Globus pallidus (tissue), 1 donor: ENCODE measurements at regions not wholly inside any gene's neighbourhood (a gene's known extent, or its start where the extent isn't known, plus 50 kb on each side); places are given as distances from the start of the nearest gene placed in this dataset.

Source experiments
- DNase-seq: peaks from one replicate; pipeline ENCODE4 v3.0.0-alpha.2; 2015; ENCODE audit warnings: low spot score

- no peak for DNase-seq
These were observed 102.7 kb upstream of the AGBL1 start for GRCh38 chr15:85976986-85977385.

- no peak for DNase-seq
These were observed 102.1 kb upstream of the AGBL1 start for GRCh38 chr15:85977586-85977985.

- no peak for DNase-seq
These were observed 99.7 kb upstream of the AGBL1 start for GRCh38 chr15:85979929-85980328.

DNA sequence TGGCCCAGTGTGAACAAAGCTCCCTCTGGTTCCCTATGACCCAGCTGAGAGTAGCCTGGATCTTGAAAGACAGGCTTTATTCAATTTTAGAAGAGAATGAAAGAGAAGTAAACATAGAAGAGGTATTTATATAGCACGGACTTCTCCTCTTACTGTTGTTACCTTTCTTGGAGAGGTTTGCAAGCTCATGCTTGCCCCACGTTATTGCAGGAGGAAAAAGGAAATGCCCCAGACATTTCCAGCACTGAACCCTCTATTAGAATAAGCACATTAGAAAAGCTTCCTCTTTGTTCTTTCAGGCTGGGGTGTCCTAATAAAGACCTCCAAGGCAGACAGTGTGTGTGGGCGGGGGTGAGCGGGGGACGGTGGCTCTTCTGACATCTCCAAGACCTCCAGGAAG lies 98.7 kb upstream of the AGBL1 start:
- DNase-seq: no peak

DNA sequence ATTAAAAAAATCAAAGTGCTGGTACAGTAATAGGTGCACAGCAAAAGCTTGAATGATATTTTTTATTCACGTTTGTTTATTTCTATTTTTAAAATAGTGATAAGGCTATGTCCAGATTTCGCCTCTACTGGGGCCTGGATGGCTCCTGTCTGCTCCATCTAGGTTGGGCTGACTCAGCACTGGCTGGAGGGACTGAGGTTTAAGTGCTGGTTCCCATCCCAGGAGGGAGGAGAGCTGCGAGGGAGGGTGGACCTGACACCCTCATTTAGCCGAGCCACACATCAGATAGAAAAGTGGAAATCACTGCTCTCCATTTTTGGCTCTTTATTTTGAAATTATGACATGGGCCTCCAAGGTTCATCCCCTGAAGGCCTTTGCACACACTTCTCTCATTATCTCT lies 95.4 kb upstream of the AGBL1 start:
- DNase-seq: no peak

- DNase-seq: no peak
These were observed 93.6 kb upstream of the AGBL1 start for GRCh38 chr15:85986116-85986515.

- no peak for DNase-seq
These were observed 92.9 kb upstream of the AGBL1 start for GRCh38 chr15:85986741-85987140.

GRCh38 chr15:85988741-85989140 lies 90.9 kb upstream of the AGBL1 start:
- DNase-seq: no peak

GRCh38 chr15:85992224-85992623 lies 87.4 kb upstream of the AGBL1 start:
- DNase-seq: no peak

DNA sequence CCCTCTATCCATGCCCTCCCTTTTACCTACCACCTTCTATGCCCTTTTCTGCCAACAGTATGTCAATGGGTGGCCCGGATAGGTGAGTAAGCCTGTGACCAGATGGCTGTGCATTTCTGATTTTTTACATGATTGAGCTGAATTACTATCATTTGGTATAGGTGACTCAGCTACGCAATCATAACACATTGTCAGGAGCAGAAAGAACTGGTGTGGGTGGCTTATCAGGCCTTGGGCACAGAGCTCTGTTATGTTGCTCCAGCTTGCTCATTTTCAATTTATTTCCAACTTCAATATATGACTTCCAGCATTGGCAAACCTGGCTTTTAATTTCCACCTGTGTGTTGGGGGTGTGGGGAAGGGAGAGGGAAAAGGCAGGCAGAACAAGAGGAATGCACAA lies 86.6 kb upstream of the AGBL1 start:
- no peak for DNase-seq

GRCh38 chr15:85997618-85998017 lies 82.1 kb upstream of the AGBL1 start:
- DNase-seq: no peak

DNA sequence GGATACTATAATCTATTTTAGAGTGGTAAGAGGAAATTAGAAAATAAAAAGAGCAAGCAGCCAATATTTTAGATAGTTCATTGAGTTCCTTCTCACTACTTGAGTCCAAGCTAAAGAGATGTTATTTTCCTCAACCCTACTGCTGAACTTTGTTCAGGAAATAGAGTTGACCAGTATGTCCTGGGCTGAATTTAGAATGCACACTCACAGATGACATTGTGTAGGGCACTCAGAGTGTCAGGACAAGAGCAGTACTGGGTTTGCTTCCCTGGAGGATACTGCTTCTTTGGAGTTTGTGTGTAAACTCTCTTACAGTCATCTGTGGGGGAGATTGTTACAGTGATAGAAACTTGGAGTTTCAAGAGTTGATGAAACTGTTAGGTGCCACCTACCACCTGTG lies 80.0 kb upstream of the AGBL1 start:
- no peak for DNase-seq

GRCh38 chr15:86001200-86001599 lies 78.5 kb upstream of the AGBL1 start:
- no peak for DNase-seq

DNA sequence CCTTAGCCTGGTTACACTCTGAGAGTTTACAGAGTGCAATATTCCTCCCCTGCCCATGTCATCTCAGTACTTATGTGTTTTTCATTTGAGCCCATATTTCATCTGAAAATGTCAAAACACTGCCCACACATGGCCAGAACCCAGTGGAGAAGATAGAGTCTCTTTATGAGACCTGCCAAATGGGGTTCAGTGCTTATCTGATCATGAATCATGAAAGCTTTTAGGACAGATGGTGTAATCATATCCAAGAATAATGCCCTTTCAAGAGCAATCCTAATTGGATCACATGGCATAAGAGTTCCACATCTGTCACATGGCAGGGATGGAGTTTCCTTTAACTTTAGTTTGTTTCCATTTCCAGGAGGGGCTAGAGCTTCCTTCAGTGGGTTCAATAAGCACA lies 77.2 kb upstream of the AGBL1 start:
- no peak for DNase-seq

GRCh38 chr15:86004061-86004460 lies 75.6 kb upstream of the AGBL1 start:
- no peak for DNase-seq

DNA sequence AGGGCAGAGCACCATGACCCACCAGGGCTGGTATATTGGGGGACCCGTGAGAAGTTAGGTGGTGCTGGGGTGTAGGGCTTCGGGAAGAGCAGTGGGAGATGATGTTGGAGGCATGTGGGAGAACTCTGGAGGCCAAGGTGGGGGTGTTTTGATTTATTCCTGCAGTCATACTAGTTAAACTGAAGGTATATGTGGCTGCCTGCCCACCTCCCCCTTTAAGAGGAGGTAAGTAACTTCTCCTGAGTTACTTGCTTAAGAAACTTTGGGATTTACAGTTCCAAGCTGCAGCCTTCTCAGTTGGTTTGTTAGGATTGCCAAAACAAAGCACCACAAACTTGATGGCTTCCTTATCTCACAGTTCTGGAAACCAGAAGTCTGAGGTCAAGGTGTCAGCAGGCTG lies 73.1 kb upstream of the AGBL1 start:
- no peak for DNase-seq

- no peak for DNase-seq
These were observed 69.9 kb upstream of the AGBL1 start for GRCh38 chr15:86009727-86010126.

DNA sequence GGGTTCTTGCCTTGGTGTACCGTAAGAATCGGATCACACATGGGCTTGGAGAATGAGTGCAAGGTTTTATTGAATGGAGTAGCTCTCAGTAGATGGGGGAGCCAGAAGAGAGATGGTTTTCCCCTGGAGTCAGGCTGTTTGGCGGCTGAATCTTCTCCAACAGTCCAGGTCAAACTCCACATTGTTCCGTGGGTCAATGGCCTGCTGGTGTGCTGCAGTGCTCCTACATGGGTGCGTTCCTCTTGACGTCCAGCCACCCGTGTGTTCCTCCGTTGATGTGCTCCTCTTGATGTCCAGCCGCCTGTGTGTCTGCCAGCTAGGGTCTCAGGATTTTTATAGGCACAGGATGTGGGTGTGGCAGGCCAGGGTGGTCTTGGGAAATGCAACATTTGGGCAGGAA lies 69.3 kb upstream of the AGBL1 start:
- DNase-seq: no peak

DNA sequence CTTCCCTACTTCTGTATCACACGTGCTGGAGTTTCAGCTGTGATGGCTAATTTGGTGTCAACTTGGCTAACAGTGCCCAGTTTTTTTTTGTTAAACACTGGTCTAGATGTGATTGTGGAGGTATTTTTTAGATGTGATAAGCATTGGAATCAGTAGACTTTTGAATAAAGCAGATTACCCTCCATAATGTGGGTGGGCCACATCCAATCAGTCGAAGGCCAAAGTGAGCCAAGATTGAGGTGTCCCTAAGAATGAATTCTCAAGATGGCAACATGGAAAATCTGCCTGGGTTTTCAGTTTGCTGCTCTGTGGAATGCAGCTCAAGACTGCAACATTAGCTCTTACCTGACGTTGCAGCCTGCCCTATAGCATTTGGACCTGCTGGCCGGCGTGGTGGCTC lies 68.8 kb upstream of the AGBL1 start:
- no peak for DNase-seq

DNA sequence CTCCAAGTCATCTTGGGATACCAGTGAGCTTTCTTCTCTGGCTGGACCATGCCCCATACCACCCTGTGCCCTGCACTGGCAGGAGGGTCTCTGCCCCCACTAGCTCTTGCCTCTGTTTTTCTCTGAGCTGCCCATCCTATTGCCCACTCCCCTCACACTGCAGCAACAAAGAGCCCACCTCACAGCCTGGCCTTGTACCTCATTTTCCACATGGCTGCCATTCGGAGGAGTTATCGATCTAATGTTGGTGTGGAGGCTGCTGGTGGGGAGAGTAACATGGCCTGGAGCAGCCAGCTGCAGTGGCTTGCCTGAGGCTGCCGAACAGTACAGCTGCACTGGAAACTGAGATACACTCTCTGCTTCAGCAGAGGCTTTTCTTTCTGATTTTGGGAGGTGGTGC lies 65.7 kb upstream of the AGBL1 start:
- DNase-seq: no peak

DNA sequence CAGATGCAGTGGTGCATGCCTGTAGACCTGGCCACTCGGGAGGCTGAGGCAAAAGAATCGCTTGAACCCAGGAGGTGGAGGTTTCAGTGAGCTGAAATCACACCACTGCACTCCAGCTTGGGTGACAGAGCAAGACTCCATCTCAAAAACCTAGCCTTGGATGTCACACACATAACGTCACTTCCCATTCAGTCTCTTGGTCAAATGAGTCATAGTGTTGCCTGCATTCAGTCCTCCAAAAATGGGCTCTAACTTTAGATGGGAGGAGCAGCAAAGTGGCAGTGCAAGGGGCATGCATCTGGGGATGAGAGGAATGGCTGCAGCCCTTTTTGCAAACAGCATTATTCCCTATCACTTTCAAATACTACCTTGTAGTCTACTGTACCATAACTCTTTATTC lies 62.9 kb upstream of the AGBL1 start:
- no peak for DNase-seq

DNA sequence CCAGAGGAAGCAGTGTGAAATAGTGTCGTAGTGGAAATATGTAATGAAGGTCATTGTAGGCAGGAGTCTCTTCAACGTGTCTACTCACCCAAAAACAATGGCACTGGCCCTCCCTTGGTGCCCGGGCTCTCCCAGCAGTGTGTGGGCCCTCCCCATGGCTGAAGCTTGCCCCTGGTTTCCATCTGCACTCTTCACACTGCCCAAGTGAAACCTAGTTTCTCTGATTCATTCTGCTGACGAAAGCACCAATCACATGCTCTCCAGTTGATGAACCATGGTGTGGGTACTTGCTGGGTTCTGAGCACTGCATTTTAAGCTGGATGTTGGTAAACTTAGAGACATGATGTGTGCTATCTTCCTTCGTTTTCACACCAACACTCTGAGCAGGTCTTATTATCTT lies 61.0 kb upstream of the AGBL1 start:
- no peak for DNase-seq

- no peak for DNase-seq
These were observed 58.1 kb upstream of the AGBL1 start for GRCh38 chr15:86021281-86022264.

DNA sequence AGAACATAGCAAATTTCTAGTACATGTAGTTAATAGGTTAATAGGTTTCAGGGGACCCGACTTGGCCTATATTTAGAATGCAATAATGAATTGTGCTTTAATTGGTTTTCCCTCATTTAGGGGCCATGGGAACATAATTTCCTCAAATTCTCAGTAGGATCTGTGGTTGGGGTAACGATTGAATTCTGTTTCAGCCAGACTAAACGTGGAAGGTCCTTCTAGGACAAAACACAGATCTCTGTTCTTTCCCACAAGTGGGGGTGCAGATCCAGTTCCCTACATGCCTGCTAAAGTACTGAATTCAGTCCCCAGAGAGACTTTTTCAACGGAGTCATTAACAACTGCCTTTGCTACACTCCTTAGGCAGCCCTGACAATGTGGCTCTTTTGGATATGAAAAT lies 50.7 kb upstream of the AGBL1 start:
- no peak for DNase-seq
